CD4-positive, CD25-positive, alpha-beta regulatory T cell (primary cell): ENCODE measurements at regions not wholly inside any gene's neighbourhood (a gene's known extent, or its start where the extent isn't known, plus 50 kb on each side); places are given as distances from the start of the nearest gene placed in this dataset.
A peak's percentile ranks its signal among the peaks of the same experiment; 100 is the strongest.

Source experiments
- ATAC-seq, 2 donors: fragments of 150-1000 bp; cut with Tn5 transposase; one replicate each; pipeline ENCODE4 v1.10.0; 2021; ENCODE audit warnings: low read depth in 2 of 2, moderate number of reproducible peaks in 2 of 2, moderate library complexity in 1 of 2
- DNase-seq, 3 donors: peaks; one replicate each; pipeline versions ENCODE4 v3.0.0 to v3.0.0-alpha.2; 2012 to 2022; ENCODE audit warnings: mixed read lengths in 1 of 3
- H3K27ac ChIP-seq: one replicate; pipeline ENCODE4 v1.7.0; 2013; ENCODE audit warnings: mild to moderate bottlenecking, low read length; ENCODE audit not compliant: insufficient read depth, poor library complexity, severe bottlenecking
- H3K27me3 ChIP-seq: one replicate; pipeline ENCODE4 v1.7.0; 2013; ENCODE audit warnings: low read length; ENCODE audit not compliant: control insufficient read depth, insufficient read depth
- H3K36me3 ChIP-seq: one replicate; pipeline ENCODE4 v1.7.0; 2013; ENCODE audit warnings: mild to moderate bottlenecking, low read length, moderate library complexity; ENCODE audit not compliant: control insufficient read depth, insufficient read depth
- H3K4me1 ChIP-seq: 2 replicates; pipeline ENCODE4 v1.7.0; 2013; ENCODE audit warnings: mild to moderate bottlenecking, low read length; ENCODE audit not compliant: insufficient read depth, control insufficient read depth, poor library complexity, severe bottlenecking
- H3K4me3 ChIP-seq: one replicate; pipeline ENCODE4 v1.7.0; 2013; ENCODE audit warnings: low read depth, mild to moderate bottlenecking, low read length, moderate library complexity
- H3K9me3 ChIP-seq, 2 experiments: 1 replicate in 1 of 2; 2 replicates in 1 of 2; pipeline ENCODE4 v1.7.0; 2013; ENCODE audit warnings: low read length in 2 of 2, mild to moderate bottlenecking in 1 of 2, moderate library complexity in 1 of 2; ENCODE audit not compliant: control insufficient read depth in 2 of 2
- H3K27ac Mint-ChIP-seq, 3 donors: one replicate each; pipeline ENCODE4 v1.8.0; 2020 to 2022; ENCODE audit warnings: mild to moderate bottlenecking in 3 of 3, mixed read lengths in 3 of 3, moderate library complexity in 2 of 3
- H3K27me3 Mint-ChIP-seq: one replicate; pipeline ENCODE4 v1.8.0; 2022; ENCODE audit warnings: mild to moderate bottlenecking, mixed read lengths
- H3K36me3 Mint-ChIP-seq: one replicate; pipeline ENCODE4 v1.8.0; 2020; ENCODE audit warnings: mixed read lengths
- H3K4me1 Mint-ChIP-seq, 4 donors: one replicate each; pipeline ENCODE4 v1.8.0; 2020 to 2022; ENCODE audit warnings: mixed read lengths in 4 of 4, mild to moderate bottlenecking in 1 of 4
- H3K4me3 Mint-ChIP-seq, 4 donors: one replicate each; pipeline ENCODE4 v1.8.0; 2020 to 2022; ENCODE audit warnings: mild to moderate bottlenecking in 4 of 4, mixed read lengths in 4 of 4, moderate library complexity in 3 of 4
- H3K9me3 Mint-ChIP-seq, 7 donors: one replicate each; pipeline ENCODE4 v1.8.0; 2020 to 2022; ENCODE audit warnings: mixed read lengths in 7 of 7, mild to moderate bottlenecking in 3 of 7, moderate library complexity in 2 of 7

- H3K4me1 ChIP-seq: peaks cover 9% of the 10 kb centered on the region
- no peak overlapping the region for H3K4me3 Mint-ChIP-seq
- H3K36me3 Mint-ChIP-seq: no peaks in the 10 kb centered on the region
- peak overlapping the region in 2 of 3 donors; percentile 8 to 14 for H3K27ac Mint-ChIP-seq
- no peaks in the 10 kb centered on the region for H3K9me3 ChIP-seq
- H3K4me1 Mint-ChIP-seq: peaks cover 8 to 40% (median 22%) of the 10 kb centered on the region in 4 donors
- H3K27ac ChIP-seq: no peak overlapping the region
- peaks cover under 1% of the 10 kb centered on the region for H3K27me3 Mint-ChIP-seq
- no peak overlapping the region for H3K4me3 ChIP-seq
- no peaks in the 10 kb centered on the region for H3K9me3 Mint-ChIP-seq
- H3K36me3 ChIP-seq: no peaks in the 10 kb centered on the region
- DNase-seq: no peak
- H3K27me3 ChIP-seq: no peaks in the 10 kb centered on the region
- ATAC-seq: no peak
Measured at GRCh38 chrX:15160558-15161095, 109.3 kb downstream of the ASB9 start.

GRCh38 chrX:15158736-15159406 lies 111.0 kb downstream of the ASB9 start:
- no peaks in the 10 kb centered on the region for H3K27me3 ChIP-seq
- H3K9me3 ChIP-seq: no peaks in the 10 kb centered on the region
- Mint-ChIP-seq H3K27ac (peak overlapping the region; percentile 86 to 99 (median 91)), H3K36me3 (no peaks in the 10 kb centered on the region), H3K4me1 (peaks cover 8 to 43% (median 22%) of the 10 kb centered on the region in 4 donors), H3K4me3 (peak overlapping the region; percentile 76 to 94 (median 86)), H3K9me3 (no peaks in the 10 kb centered on the region), H3K27me3 (peaks cover 4% of the 10 kb centered on the region)
- H3K27ac ChIP-seq: peak overlapping the region; percentile 51
- peaks cover 9% of the 10 kb centered on the region for H3K4me1 ChIP-seq
- ATAC-seq: peak; percentile 73 to 82
- DNase-seq: peak in 2 of 3 donors; percentile 24 to 80
- no peaks in the 10 kb centered on the region for H3K36me3 ChIP-seq
- peak overlapping the region; percentile 81 for H3K4me3 ChIP-seq

DNA sequence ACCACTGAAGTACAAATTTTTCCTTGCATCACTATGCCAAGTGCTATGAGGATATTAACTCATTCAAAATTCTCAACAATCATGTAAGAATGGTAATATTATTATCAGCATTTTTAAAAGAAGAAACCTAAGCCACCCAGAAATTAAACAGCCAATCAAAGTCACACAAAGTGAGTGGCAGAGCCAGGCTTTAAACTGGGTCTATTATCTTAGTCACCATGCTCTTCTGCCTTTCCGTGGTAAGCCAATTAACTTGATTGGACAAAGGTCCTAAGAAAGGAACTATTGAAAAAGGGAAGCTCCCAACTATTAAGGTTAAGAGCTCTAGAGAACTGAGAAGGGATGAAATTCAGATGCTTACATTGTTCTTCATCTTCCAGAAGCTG lies 111.5 kb downstream of the ASB9 start:
- peak overlapping the region; percentile 51 for H3K27ac ChIP-seq
- peak overlapping the region; percentile 81 for H3K4me3 ChIP-seq
- H3K36me3 Mint-ChIP-seq: no peaks in the 10 kb centered on the region
- no peaks in the 10 kb centered on the region for H3K9me3 ChIP-seq
- H3K36me3 ChIP-seq: no peaks in the 10 kb centered on the region
- peak overlapping the region; percentile 76 to 94 (median 86) for H3K4me3 Mint-ChIP-seq
- peaks cover 8 to 43% (median 21%) of the 10 kb centered on the region in 4 donors for H3K4me1 Mint-ChIP-seq
- peak overlapping the region; percentile 86 to 99 (median 91) for H3K27ac Mint-ChIP-seq
- H3K27me3 ChIP-seq: no peaks in the 10 kb centered on the region
- no peak for DNase-seq
- peaks cover 9% of the 10 kb centered on the region for H3K4me1 ChIP-seq
- H3K9me3 Mint-ChIP-seq: no peaks in the 10 kb centered on the region
- peaks cover 4% of the 10 kb centered on the region for H3K27me3 Mint-ChIP-seq
- ATAC-seq: peak in 1 of 2 donors; percentile 9

DNA sequence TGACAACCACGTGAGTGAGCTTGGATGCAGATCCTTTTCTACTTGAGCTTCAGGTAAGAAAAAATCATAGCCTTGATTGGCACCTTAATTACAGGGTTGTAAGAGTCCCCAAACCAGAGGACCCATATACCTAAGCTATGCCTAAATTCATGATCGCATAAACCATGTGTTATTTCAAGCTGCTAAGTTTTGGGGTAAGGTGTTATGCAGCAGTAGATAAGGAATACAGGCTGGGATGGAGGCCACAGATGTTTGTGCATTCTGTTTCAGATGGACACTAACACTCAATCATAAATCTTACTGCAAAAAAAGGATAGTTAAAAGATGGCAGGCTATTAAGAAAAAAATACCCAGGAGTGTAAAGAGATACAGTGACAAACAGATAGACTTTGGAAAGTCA lies 112.3 kb downstream of the ASB9 start:
- H3K4me3 ChIP-seq: peak overlapping the region; percentile 81
- Mint-ChIP-seq H3K27me3 (peaks cover 4% of the 10 kb centered on the region), H3K4me3 (no peak overlapping the region), H3K36me3 (no peaks in the 10 kb centered on the region), H3K27ac (peak overlapping the region in 2 of 3 donors; percentile 32 to 86), H3K4me1 (peaks cover 8 to 43% (median 21%) of the 10 kb centered on the region in 4 donors), H3K9me3 (no peaks in the 10 kb centered on the region)
- no peaks in the 10 kb centered on the region for H3K36me3 ChIP-seq
- no peak for ATAC-seq
- H3K27ac ChIP-seq: peak overlapping the region; percentile 51
- H3K9me3 ChIP-seq: no peaks in the 10 kb centered on the region
- no peak for DNase-seq
- no peaks in the 10 kb centered on the region for H3K27me3 ChIP-seq
- H3K4me1 ChIP-seq: peaks cover 9% of the 10 kb centered on the region

- Histone ChIP-seq H3K4me1 (peaks cover 10% of the 10 kb centered on the region), H3K27ac (no peak overlapping the region), H3K27me3 (no peaks in the 10 kb centered on the region), H3K4me3 (peak overlapping the region; percentile 50), H3K36me3 (no peaks in the 10 kb centered on the region), H3K9me3 (no peaks in the 10 kb centered on the region)
- Mint-ChIP-seq H3K36me3 (no peaks in the 10 kb centered on the region), H3K27ac (peak overlapping the region in 2 of 3 donors; percentile 71 to 80), H3K4me1 (peaks cover 0 to 23% (median 17%) of the 10 kb centered on the region in 4 donors), H3K27me3 (peaks cover 4% of the 10 kb centered on the region), H3K9me3 (peaks cover 0 to 1% (median 0%) of the 10 kb centered on the region in 7 donors), H3K4me3 (peak overlapping the region in 3 of 4 donors; percentile 3 to 73 (median 34))
- peak in 1 of 3 donors; percentile 49 for DNase-seq
- peak; percentile 81 to 82 for ATAC-seq
Measured at GRCh38 chrX:15151267-15152186, 118.4 kb downstream of the ASB9 start.

- no peak overlapping the region for H3K4me3 Mint-ChIP-seq
Measured at GRCh38 chrX:15150586-15150985, 119.3 kb downstream of the ASB9 start.

GRCh38 chrX:15146515-15146914 lies 123.4 kb downstream of the ASB9 start:
- Histone ChIP-seq H3K27ac (no peak overlapping the region), H3K36me3 (no peaks in the 10 kb centered on the region), H3K4me3 (no peak overlapping the region), H3K4me1 (peaks cover 10% of the 10 kb centered on the region), H3K27me3 (no peaks in the 10 kb centered on the region), H3K9me3 (no peaks in the 10 kb centered on the region)
- Mint-ChIP-seq H3K27ac (no peak overlapping the region), H3K4me3 (no peak overlapping the region), H3K36me3 (no peaks in the 10 kb centered on the region), H3K4me1 (peaks cover 5 to 27% (median 22%) of the 10 kb centered on the region in 4 donors), H3K9me3 (peaks cover 0 to 1% (median 0%) of the 10 kb centered on the region in 7 donors), H3K27me3 (peaks cover 6% of the 10 kb centered on the region)
- no peak for ATAC-seq
- peak in 1 of 3 donors; percentile 10 for DNase-seq

More at GRCh38 chrX:15150586-15150985, 119.3 kb downstream of the ASB9 start:
- Histone ChIP-seq H3K27ac (no peak overlapping the region), H3K27me3 (no peaks in the 10 kb centered on the region), H3K4me1 (peaks cover 10% of the 10 kb centered on the region), H3K9me3 (no peaks in the 10 kb centered on the region), H3K4me3 (no peak overlapping the region), H3K36me3 (no peaks in the 10 kb centered on the region)
- ATAC-seq (no peak), DNase-seq (no peak)
- Mint-ChIP-seq H3K36me3 (no peaks in the 10 kb centered on the region), H3K9me3 (peaks cover 0 to 1% (median 0%) of the 10 kb centered on the region in 7 donors), H3K27ac (no peak overlapping the region), H3K27me3 (peaks cover 3% of the 10 kb centered on the region), H3K4me1 (peaks cover 0 to 19% (median 16%) of the 10 kb centered on the region in 4 donors)
